Activated CD4-positive, alpha-beta T cell treated with anti-CD3 and anti-CD28 coated beads for 48 hours (primary cell): ENCODE measurements at regions not wholly inside any gene's neighbourhood (a gene's known extent, or its start where the extent isn't known, plus 50 kb on each side); places are given as distances from the start of the nearest gene placed in this dataset.

Experiments
- DNase-seq: peaks from one replicate; pipeline ENCODE4 v3.0.0-alpha.2; 2020

DNA sequence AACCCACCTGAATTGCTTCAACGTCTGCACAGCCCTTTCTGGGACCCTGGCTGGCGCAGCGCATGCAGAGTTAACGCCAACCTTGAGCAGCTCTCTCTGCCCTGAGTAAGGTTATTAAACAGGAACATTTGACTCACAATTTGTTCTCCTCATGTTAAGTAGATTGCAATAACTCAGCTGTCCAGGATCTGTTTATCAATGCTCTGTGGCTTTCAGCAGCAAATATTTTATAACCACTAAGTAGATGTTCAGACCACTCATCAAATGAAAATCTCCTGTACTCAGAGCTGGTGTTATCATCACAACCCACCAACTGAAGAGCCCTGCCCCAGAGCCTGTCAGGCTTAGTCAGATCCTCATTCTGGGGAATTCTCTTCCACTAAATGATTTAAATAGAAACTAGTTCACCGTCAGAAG is 403.0 kb downstream of the ZNF608 start:
- DNase-seq = no peak

GRCh38 chr5:124342986-124343385 is 403.5 kb downstream of the ZNF608 start:
- no peak for DNase-seq

DNA sequence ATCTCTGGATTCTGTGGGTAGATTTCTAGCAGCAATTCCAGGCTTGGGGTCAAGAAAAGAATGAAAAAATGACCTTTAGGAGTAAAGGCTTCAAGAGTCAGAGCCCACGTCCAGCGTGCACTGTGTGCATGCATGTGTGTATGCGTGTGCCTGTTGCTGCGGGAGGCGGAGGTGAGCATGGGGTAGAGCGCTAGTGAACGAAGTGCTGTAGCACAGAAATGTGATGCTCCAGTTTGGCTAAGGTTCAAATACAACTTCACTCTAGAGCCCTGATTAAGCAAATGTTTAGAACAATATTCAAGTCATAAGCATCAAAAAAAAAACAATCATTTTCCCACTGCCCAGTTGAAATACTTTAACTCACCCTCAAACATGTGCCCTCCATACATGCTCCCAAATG is 403.9 kb downstream of the ZNF608 start:
- DNase-seq = no peak

DNA sequence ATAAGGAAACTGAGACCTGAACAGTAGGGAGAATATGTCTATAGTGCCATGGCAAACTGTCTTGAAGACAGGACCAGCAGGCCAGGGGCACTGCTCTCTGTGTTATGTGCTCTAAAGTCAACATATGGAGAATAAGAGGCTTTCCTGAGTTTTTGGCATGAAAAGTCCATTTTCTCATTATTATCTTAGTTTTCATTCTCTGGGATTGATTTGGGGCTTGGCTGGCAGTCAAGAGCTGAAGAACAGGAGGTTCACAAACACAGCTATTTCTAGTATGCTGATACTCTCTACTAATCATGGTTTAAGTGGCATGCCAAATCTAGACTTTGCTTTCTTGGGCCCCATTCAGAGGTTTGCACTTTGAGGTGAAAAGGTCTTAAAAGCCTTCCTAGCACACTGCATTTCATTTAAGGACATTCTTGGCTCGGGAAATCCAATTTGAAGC is 404.4 kb downstream of the ZNF608 start:
- DNase-seq = no peak

DNA sequence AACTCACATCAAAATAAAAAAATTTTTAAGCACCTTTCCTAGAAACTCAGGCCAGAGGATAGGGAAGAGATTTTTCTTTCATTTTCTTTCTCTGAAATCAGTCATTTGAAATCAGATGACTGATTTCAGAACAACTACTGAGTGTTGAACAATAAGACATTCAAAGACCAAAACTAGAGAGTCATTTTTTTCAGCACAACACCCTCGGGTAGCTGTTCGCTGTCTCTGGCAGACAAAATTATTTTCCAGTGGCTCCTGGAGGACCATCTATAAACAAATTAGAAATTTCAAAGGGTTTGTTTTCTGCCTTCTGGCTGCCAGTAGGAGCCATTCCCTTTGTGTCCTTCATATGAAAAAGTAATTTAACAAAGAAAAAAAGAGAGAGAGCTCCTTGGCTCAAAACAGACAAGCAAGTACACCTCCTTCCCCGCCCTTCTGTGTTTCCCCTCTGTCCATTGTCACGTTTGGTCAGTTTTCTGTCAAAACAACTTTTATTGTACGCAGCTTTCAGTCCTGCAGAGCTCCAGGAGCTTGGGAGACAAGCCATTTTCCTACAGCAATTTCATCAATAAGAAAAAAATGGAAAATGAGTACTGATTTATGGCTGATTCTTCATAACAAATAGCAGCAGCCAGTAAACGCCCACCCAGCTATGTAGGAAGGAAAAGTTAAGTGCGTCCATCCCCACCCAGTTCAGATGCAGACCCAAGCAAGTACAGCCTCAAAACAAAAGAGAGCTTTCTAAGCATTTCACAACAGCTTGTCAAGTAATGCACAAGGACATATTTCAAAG is 405.2 kb downstream of the ZNF608 start:
- no peak for DNase-seq

- DNase-seq = no peak
These were observed 408.4 kb downstream of the ZNF608 start for GRCh38 chr5:124337996-124338395.

DNA sequence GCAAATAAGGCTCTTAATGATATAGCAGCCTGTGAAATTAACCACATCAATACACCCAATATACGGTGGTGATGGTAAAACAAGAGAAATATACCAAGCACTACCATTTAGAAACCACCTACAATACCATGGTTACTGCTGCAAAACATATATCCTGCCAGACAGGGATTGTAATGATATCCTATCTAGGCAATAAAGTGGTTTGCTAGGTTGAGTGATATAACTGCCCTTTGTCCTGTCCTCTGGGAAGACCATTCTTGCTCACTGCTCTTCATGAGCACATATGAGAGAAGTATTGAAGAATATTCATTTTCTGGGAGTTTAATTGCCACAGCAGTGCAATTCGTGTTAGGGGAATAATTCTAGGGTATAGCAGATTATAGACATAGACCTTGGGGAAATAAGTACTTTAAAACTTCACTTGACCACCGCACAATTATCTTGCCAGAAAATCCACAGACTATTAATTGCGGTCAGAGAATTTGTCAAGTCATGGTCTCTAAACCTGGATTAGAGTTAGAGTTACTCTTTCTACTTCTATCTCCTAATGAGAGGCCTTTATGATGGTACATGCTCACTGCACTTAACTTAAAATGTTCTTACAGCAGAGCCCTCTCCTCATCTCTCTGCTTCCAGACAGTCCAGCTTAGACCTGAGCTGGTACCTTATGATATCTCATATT is 413.0 kb downstream of the ZNF608 start:
- DNase-seq = no peak

DNA sequence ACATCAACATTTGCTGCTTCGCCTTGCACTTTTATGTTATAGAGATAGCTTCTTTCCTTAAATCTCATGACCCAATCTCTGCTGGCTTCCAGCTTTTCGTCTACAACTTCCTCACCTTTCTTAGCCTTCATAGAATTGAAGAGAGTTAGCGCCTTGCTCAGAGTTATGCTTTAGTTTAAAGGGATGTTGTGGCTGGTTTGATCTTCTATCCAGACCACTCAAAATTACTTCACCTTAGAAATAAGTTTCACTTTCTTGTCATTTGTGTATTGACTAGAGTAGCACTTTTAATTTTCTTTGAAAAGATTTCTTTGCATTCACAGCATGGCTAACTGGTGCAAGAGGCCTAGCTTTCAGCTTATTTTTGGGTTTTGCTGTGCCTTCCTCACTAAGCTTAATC is 414.2 kb downstream of the ZNF608 start:
- no peak for DNase-seq

DNA sequence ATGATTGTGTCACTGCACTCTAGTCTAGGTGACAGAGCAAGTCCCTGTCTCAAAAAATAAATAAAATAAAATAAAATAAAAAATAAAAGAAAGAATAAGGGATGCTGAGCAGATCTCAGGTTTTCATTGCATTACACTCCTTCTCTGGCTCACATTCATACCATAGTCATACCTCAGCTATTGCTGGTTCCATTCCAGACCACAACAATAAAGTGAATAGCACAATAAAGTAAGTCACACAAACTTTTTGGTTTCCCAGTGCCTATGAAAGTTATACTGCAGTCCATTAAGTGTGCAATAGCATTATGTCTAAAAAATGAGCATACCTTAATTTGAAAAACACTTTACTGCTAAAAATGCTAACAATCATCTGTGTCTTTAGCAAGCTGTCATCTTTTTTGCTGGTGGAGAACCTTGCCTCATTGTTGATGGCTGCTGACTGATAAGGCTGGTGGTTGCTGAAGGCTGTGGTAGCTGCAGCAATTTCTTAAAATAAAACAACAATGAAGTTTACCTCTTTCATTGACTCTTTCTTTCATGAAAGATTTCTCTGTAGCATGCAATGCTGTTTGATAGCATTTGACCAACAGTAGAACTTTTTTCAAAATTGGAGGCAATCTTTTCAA is 415.7 kb downstream of the ZNF608 start:
- DNase-seq = no peak

DNA sequence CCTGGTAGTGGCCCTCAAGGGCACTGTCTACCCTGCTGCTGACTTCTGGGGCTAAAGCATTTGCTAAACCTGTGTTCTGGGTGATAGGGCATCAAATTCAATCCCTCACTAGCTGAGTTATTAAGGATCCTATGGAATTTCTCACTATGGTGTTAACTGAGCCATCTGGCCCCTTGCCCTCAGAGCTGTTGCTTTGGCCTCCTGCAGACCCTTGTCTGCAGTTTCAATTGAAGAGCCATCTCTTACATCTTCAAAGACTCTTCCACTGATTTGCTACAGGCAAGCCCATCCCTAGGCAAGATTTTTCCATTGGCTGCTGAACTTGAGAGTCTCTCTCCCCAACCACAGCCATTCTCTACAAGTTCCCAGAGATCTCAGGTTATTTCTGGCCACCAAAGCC is 418.2 kb downstream of the ZNF608 start:
- DNase-seq = no peak

GRCh38 chr5:124318661-124319060 is 427.8 kb downstream of the ZNF608 start:
- no peak for DNase-seq

- no peak for DNase-seq
These were observed 429.0 kb downstream of the ZNF608 start for GRCh38 chr5:124317451-124317850.

GRCh38 chr5:124315741-124316415 is 430.6 kb downstream of the ZNF608 start:
- no peak for DNase-seq

DNA sequence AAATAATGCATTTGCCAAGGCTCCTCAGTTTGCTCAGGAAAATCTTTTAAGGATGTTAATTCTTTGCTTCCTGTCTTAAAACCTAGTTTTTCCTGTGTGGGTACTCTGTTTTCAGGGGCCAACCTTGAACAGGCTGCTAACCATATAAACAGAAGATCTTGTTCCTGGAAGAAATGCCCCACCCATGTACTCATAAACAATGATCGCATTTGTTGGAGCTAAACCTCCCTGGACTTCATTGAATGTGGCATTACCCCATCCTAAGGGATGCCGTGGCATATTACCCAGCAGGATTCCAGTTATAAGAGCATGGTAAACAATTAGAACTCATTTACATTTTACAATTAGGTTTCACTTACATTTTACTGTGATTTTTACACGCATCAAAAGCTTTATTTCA is 436.0 kb downstream of the ZNF608 start:
- no peak for DNase-seq

DNA sequence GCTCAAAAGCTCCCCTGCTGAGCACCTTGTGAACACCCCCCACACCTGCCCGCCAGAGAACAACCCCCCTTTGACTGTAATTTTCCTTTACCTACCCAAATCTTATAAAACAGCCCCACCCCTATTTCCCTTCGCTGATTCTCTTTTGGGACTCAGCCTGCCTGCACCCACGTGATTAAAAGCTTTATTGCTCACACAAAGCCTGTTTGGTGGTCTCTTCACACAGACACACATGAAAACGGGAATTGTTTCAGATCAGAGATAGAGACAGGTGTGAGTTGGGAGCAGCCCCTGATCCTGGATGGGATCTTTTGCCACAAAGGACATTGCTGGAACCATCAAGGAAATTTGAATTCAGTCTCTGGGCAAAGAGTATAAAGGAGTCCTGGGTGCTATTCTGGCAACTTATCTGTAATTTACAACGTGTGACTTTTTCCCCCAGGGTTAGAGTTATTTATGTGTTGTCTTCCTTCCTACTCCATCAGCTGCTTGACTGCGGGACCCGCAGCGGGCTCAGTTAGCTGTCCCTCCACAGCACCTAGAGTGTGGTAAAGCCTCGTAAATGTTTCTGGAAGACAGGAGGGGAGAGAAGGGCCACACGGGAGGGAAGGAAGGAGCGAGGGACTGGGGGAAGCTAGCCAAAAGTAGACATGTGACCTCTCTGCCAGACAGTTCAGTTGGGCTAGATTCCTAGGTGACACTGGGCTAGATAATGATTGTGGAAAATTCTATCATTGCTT is 437.0 kb downstream of the ZNF608 start:
- DNase-seq = no peak

DNA sequence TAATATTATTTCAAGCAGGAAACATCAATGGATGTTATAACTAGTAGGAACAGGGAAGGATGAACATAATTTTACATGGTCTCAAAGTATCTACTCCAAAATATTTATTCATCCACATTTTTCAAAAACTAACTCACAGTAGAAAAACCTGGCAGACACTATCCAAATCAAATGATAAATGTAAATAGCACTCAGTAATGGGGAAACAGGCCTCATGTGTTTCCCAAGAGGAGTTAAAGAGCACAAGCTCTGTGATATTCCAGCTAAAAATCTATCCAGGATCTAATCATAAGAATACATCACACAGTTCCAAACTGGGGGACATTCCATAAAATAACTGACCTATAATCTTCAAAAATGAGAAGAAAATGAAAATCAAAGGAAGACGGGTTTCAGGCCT is 443.1 kb downstream of the ZNF608 start:
- DNase-seq = no peak

- no peak for DNase-seq
These were observed 443.9 kb downstream of the ZNF608 start for GRCh38 chr5:124302533-124302932.

- no peak for DNase-seq
These were observed 444.6 kb downstream of the ZNF608 start for GRCh38 chr5:124301850-124302249.

DNA sequence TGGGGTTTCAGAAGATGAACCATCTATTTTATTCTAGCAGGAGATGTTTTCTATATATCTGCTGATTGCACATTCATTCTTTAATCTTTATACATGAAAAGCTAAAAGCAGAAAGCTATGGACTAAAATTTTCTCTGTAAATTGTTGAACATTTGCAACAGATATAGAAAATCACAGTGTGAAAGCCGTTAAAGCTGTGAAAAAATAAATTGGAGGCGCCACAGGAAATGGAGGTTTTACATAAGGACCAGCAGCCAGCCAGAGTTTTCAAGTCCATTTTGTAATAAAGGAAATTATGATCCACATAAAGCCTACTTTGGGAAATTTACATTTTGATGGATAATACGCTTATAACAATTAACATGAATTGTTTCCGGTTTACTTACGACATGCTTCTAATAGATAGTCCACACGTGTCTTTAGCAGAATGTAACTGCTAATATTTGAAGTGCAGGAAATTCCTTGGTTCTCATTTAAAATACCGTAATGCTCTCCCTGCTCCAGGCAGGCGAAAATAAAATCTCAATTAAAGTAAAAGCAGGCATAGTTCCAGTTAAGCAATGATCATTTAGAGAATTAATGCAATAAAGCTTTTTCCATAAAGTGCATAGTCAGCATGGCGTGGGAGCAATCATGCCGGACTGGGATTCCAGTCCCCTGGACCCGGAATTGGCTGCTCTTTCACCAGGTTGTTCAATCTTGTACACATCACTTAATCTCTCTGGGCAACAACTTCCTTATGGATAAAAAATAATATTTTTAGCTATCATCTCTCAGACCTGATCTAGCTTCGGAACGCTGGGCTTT is 445.4 kb downstream of the ZNF608 start:
- no peak for DNase-seq

- DNase-seq = no peak
These were observed 448.6 kb downstream of the ZNF608 start for GRCh38 chr5:124297826-124298225.

DNA sequence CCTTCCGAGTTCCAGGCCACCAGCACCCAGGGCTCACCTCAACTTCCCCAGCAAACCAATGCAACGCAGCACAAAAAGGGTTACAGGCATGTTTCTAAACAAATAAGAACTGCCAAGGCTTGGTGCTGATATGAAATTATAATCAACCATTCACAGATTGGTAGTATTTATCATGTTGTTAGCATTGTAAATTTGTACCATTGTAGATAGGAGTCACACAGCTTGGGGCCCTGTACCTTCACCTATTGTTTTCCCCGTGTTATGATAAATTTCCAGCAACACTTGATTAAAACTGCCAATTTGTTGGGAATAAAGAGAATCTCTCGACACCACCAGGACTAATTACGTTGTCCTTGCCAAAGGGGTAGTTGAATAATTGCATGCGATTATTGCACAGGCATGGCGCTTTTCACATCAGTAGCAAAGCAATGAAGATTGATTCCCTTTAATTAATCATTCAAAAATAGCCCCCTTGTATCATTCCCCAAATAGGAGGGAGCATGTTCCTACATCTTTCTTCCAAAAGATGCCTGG is 454.1 kb downstream of the ZNF608 start:
- DNase-seq = no peak
